ENCODE measurements at regions not wholly inside any gene's neighbourhood (a gene's known extent, or its start where the extent isn't known, plus 50 kb on each side); places are given as distances from the start of the nearest gene placed in this dataset.
A peak's percentile ranks its signal among the peaks of the same experiment; 100 is the strongest.

DNA sequence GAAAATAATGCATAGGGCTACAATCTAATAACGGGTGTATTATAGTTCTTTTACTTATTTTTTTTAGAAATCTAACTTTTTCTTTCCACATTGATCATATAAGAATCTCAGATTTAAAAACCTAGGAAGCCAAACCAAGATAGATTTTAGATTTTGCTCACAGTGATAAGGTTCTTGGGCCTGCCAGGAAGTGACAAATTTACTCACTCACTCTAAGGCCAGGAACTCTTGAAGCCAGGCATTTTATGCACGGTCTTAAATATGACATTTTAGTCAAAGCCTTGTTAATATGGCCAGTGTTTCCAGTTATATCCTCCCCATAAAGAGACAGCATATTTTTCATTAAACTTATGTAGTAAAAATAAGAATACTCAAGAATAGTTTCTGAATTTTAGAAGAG lies 271.4 kb downstream of the SQOR start:
- no peak for DNase-seq (ENCODE audit: low read depth, low spot score)
- H3K4me3 ChIP-seq (ENCODE audit: low read depth, low read length), result no peak overlapping the region
- TF ChIP-seq, protein P1, sequence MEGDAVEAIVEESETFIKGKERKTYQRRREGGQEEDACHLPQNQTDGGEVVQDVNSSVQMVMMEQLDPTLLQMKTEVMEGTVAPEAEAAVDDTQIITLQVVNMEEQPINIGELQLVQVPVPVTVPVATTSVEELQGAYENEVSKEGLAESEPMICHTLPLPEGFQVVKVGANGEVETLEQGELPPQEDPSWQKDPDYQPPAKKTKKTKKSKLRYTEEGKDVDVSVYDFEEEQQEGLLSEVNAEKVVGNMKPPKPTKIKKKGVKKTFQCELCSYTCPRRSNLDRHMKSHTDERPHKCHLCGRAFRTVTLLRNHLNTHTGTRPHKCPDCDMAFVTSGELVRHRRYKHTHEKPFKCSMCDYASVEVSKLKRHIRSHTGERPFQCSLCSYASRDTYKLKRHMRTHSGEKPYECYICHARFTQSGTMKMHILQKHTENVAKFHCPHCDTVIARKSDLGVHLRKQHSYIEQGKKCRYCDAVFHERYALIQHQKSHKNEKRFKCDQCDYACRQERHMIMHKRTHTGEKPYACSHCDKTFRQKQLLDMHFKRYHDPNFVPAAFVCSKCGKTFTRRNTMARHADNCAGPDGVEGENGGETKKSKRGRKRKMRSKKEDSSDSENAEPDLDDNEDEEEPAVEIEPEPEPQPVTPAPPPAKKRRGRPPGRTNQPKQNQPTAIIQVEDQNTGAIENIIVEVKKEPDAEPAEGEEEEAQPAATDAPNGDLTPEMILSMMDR (IDR thresholded peaks at IDR 0.05; ENCODE audit: low read depth, low read length), result no peak
- in situ Hi-C loops (cut with HindIII; ENCODE audit: low sequenced_read_pairs), result no loop called here

DNA sequence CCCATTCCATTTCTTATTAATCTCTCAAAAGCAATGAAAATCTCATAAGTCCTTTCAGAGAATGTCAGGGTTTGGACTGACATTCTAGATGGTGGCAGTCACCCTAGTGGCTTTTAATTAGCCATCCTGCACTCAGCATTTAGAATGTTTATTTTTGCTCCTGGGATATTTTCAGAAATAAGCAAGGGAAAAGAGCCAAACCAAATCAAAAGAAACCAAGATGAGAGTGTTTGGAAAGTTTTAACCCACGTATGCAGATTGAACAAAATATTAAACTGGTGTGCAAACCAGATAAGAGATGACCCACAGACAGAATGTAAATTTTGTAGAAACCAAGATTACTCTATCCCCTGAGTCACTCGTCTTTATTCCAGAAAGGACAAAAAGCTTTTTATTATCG lies 275.8 kb downstream of the SQOR start:
- in situ Hi-C loops (cut with HindIII; ENCODE audit: low sequenced_read_pairs), result no loop called here
- TF ChIP-seq, protein P1 (IDR thresholded peaks at IDR 0.05; ENCODE audit: low read depth, low read length), result no peak
- H3K4me3 ChIP-seq (ENCODE audit: low read depth, low read length), result no peak overlapping the region
- DNase-seq (ENCODE audit: low read depth, low spot score), result no peak

GRCh38 chr15:45913451-45913850 lies 278.6 kb downstream of the SQOR start:
- TF ChIP-seq, protein P1 (IDR thresholded peaks at IDR 0.05; ENCODE audit: low read depth, low read length), result no peak
- no peak overlapping the region for H3K4me3 ChIP-seq (ENCODE audit: low read depth, low read length)
- in situ Hi-C loops (cut with HindIII; ENCODE audit: low sequenced_read_pairs), result no loop called here
- no peak for DNase-seq (ENCODE audit: low read depth, low spot score)

DNA sequence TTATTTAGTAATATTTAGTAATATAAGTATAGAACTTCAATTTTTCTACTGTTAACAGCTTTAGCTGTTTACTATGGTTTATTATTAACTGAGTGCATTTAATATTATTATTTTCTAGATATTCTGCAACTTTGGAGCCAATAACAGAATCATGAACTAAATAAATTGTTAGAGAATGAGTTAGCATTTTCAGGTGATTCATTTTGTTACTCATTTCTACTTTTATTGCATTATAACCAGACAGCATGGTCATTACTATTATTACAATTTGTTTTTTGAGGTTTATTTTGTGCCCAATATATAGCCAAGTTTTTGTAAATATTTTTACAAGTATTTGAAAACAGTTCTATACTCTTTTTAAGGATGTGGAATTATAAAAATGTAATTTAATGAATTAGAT lies 279.6 kb downstream of the SQOR start:
- TF ChIP-seq, protein P1 (IDR thresholded peaks at IDR 0.05; ENCODE audit: low read depth, low read length), result no peak
- no peak for DNase-seq (ENCODE audit: low read depth, low spot score)
- no peak overlapping the region for H3K4me3 ChIP-seq (ENCODE audit: low read depth, low read length)
- in situ Hi-C loops (cut with HindIII; ENCODE audit: low sequenced_read_pairs), result no loop called here

GRCh38 chr15:45918839-45919238 lies 284.0 kb downstream of the SQOR start:
- DNase-seq (ENCODE audit: low read depth, low spot score), result no peak
- H3K4me3 ChIP-seq (ENCODE audit: low read depth, low read length), result no peak overlapping the region
- in situ Hi-C loops (cut with HindIII; ENCODE audit: low sequenced_read_pairs), result no loop called here
- TF ChIP-seq, protein P1 (IDR thresholded peaks at IDR 0.05; ENCODE audit: low read depth, low read length), result no peak

- H3K4me3 ChIP-seq (ENCODE audit: low read depth, low read length), result no peak overlapping the region
- DNase-seq (ENCODE audit: low read depth, low spot score), result peak; percentile 81
- in situ Hi-C loops (cut with HindIII; ENCODE audit: low sequenced_read_pairs), result no loop called here
- TF ChIP-seq, protein P1 (IDR thresholded peaks at IDR 0.05; ENCODE audit: low read depth, low read length), result no peak
These were observed 285.0 kb downstream of the SQOR start for GRCh38 chr15:45919806-45920205.

DNA sequence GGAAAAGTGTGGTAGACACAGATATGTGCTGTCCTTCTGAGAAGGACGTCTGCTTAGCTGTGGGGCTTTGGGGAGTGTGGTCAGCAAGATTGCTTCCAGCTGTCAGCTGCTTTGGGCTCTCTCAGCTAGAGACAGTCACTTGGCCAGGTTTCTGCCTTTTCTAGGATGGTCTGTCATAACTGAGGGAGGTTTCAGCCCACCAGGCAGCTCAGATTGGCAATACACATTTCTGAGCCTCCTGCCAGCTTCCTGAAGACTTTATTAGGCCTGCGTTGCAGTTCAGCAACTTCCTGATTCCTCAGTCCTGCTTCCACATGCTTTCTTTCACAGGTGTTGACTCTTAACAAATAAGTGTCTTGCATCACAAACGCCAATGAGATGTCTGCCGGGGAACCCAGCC lies 286.5 kb downstream of the SQOR start:
- no peak for DNase-seq (ENCODE audit: low read depth, low spot score)
- in situ Hi-C loops (cut with HindIII; ENCODE audit: low sequenced_read_pairs), result no loop called here

More for the DNA sequence above, 286.5 kb downstream of the SQOR start:
- H3K4me3 ChIP-seq (ENCODE audit: low read depth, low read length), result no peak overlapping the region
- TF ChIP-seq, protein P1 (IDR thresholded peaks at IDR 0.05; ENCODE audit: low read depth, low read length), result no peak
